KG1 (cell line): ENCODE measurements at regions not wholly inside any gene's neighbourhood (a gene's known extent, or its start where the extent isn't known, plus 50 kb on each side); places are given as distances from the start of the nearest gene placed in this dataset.

ENCODE experiments used
- DNase-seq: peaks from one replicate; lab custom pipeline; 2025; lab: John Stamatoyannopoulos, UW

DNA sequence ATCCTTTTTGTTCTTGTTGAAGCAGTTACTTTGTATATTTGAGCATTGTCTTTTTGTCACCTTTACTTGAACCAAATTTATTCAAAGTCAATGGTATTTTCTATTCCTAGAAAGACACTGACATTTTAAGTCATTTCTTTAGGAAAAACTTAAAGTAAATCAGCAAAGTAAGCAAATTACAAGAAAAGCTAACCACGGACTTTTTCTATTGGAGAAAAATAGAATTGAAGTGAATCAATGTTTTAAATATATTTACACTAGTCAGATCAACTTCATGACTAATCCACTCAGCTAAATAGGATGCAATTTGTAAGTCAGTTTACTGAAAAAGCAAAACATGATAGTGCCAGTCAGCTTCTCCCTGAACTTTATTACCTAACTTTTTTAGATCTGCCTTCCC lies 733.8 kb upstream of the ALCAM start:
- no peak for DNase-seq

DNA sequence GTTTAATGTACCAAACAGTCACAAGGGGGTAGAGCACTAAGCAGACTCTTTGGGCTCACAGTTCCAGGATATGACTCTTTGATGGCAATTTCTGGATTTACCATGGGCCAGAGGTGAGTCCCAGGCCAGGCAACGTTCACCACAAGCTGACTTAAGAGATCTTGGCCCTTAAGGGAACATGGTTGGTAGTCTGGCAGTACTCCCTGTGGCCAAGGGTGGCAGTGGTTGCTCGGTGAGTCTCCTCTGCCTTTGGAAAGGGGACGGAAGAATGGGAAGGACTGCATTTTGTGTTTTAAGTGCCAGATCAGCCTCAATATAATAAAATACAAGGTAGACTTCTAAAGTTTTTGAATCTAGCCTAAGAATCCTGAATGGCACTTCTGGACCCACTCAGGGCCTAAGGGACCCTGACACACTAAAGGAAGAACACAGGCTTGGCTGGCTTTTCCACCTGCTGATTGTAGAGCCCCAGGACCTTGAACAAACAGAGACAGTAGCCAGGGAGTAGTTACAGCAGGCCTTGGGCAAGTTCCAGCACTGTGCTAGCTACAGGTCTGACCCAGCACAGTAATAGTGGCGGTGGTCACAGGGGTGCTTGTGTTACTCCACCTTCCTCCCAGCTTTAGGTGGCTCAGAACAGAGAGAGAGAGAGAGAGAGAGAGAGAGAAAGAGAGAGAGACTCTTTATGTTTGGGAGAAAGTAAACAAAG lies 730.7 kb upstream of the ALCAM start:
- DNase-seq, result no peak

DNA sequence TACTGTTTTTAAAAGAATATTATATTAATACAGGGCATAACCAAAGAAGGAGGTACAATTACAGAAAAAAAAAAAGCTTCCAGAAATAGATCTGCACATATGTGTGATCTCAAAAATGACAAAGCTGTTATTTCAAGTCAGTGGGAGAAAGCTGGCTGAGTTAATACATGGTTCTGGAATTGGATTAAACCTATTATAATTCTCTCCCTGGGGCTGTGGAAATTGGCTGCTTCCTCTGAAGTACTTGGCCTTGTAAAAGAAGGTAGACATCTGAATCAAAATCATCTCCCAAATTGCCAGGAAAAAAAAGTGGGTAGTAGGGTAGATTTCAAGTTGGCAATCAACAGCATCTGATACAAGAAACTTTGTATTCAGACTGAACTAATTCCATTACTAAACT lies 723.9 kb upstream of the ALCAM start:
- no peak for DNase-seq

DNA sequence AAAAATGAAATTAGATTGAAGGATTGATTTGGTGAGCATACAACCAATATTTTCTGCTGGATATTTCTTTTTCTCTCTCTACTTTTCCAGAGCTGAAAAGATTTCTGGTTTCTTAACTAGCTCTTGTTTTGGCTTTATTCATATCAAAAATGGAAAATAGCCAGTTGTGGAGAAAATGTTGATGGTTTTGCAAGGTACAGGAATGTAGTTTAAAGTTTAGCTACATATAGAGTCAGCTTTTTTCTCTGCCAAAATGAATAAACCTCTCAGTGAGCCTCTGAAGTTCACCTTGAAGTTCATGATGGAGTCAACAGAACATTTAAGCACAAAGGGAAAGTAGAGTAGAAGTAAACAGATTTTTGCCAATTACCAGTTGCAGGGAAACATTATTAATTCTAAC lies 720.5 kb upstream of the ALCAM start:
- DNase-seq, result no peak

DNA sequence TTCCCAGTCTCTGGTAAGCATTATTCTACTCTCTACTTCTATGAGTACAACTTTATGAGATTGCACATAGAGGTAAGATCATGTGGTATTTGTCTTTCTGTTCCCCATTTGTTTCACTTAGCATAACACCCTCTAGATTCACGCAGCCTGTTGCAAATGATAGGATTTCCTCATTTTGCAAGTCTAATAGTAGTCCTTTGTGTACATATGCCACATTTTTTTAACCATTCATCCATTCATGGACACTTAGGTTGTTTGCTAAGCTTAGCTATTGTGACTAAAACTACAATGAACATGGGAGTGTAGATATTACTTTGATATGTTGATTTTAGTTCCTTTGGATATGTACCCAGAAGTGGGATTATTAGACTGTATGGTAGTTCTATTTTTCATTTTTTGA lies 717.9 kb upstream of the ALCAM start:
- no peak for DNase-seq

DNA sequence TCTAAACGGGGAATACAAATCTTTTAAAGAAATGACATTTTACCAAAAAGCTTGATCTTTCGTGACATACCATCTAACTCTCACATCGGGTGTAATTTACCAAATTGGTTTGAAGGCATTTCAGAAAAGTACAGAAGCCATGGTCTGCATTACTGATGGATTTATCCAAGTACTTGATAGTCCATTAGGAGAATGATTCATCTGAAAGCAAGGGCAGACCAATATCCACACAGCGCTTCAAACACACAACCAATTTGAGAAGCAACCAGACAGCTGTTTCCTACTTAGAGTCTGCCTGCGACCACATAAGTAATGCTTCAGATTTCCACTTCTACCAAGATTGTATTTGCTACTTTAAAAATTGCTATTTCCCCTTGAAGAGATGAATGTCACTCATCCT lies 697.6 kb upstream of the ALCAM start:
- DNase-seq, result no peak

DNA sequence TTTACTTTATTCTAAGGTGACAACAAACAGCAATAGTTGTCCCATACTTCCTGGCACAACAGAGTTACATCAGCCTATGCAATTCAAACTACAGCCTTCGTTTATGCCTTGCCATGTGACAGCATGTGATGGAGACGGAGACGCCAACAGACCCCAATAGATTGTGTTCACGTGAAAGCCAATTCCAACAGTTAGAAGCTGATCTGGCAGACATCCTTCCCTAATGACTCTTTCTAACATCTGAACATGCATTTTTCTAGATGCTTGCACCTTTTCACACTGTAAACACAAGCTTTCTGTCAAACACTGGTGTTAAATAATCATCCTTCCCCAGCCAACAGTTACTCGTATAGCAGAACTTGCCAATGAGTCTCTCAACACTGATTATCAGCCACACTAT lies 694.4 kb upstream of the ALCAM start:
- no peak for DNase-seq

DNA sequence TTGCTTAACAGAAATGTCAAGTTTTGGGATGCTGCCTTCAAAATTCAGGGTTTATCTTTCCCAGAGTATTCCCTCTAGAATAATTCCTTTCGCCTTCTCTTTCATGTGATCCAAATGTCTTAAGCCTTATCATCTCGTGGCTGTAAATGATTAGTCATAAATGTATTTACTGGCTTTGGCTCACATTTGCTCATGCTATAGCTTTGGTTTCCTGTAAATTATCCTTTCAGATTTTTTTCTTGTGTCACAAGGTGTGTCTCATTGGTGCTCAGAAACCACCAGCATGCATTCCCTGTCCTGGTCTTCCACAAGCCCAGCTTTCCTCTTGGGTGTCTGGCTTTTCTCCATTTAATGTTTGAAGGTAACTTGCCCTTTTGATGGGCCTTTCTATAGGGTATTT lies 692.7 kb upstream of the ALCAM start:
- DNase-seq, result no peak

DNA sequence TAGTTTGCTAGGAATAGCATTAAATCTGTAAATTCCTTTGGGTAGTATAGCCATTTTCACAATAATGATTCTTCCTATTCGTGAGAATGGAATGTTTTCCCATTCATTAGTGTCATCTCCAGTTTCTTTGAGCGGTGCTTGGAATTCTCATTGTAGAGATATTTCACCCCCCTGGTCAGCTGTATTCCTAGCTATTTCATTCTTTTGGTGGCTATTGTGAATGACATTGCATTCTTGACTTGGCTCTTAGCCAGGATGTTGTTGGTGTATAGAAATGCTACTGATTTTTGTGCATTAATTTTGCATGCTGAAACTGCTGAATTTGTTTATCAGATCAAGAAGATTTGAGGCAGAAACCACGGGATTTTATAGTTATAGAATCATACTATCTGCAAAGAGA lies 690.5 kb upstream of the ALCAM start:
- DNase-seq, result no peak

DNA sequence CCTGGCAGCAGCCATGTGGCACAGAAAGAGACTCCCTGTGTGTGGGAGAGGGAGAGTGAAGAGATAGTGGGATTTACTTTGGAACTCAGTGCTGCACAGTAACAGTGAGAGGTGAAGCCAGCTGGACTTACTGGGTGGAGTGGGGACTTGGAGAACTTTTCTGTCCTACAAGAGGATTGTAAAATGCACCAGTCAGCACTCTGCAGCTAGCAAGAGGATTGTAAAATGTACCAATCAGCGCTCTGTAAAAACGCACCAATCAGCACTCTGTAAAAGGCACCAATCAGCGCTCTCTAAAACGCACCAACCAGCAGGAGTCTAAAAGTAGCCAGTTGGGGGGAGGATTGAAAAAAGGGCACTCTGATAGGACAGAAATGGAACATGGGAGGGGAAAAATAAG lies 688.8 kb upstream of the ALCAM start:
- no peak for DNase-seq

DNA sequence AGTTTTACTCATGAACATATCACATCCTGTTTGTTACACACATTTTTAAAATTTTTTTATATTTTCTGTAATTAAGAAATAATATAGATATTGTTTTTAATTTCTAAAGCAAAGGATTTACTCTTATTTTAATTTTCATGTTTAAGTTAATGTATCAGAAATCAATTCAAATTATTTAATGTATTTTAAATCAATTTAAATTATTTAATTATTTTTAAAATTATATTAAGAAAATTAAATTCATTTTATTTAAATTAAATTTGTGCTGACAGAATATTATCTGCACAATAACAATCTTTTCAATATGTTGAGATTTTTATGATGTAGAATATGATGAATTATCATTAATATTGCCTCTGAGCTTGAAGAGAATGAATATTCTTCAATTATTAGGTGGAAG lies 681.2 kb upstream of the ALCAM start:
- DNase-seq, result no peak

DNA sequence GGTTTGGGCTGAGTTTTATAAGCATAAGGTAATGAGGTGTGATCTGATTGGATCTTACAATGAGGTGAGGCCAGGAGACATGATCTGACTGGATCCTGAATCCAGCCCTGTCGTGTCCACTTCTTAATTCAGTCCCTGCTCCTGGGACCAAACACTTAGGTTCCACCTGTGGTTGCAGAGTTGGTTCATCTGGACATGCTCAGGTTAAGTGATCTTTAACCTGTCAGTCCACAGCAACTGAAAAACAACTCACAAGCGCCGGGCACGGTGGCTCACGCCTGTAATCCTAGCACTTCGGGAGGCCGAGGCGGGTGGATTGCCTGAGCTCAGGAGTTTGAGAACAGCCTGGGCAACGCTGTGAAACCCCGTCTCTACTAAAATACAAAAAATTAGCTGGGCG lies 679.3 kb upstream of the ALCAM start:
- no peak for DNase-seq

DNA sequence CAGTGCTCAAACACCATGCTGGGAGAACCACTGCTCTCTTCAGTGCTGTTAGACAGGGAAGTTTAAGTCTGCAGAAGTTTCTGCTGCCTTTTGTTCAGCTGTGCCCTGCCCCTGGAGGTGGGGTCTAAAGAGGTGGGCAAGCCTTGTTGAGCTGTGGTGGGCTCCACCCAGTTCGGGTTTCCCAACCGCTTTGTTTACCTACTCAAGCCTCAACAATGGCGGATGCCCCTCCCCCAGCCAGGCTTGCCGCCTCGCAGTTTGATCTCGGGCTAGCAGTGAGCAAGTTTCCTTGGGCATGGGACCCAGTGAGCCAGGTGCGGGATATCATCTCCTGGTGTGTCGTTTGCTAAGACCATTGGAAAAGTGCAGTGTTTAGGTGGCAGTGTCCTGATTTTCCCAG lies 670.2 kb upstream of the ALCAM start:
- no peak for DNase-seq

DNA sequence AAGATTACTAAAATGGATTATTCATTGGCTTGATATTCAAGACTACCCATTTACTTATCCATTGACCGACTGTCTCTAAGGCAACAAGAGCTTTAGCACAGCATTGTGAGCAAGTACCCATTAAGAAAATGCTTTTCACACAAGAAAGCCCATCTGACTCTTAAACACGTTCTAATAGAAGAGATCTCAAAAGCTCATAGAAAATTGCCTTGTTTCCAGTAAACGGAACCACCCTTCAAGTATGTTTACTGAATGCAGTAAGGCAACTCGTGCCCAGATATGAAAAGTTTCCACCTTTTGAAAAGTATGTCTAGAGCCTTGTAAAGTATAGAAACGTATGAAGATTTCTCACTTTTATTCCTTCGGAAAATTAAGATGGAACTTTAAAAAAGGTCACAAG lies 655.3 kb upstream of the ALCAM start:
- no peak for DNase-seq

DNA sequence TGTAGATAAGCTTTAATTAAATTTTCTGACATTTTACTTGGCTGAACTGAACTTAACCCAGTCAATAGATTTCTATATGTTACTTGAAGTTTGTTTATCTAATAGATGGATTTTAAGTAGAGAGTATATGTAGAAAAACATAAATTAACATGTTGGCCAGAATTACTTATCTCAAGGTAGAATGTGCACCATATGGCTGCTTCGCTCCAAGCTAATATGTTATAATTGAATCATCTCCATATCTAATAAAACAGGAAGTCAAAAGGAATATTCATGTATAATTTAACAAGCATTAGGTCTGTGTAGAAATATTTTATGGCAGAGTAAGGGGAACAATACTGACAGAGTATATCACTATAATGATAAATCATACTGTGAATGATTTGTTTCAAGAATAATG lies 650.7 kb upstream of the ALCAM start:
- DNase-seq, result no peak

DNA sequence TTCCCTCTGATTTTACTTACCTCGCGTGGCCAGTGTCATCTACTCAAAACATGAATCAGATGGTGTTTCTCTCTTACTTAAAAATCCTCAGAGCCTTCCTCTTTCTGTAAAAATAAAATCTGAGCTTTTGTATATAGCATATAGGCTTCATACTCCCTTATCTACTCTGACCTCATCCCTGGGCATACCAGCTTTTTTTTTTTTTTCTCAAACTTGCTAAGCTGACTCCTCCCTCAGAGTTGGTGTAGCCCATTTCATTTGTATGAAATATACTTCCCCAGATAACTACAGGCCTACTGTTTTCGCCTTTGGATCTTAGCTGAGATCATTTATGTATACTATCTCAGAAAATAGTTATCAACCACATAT lies 648.9 kb upstream of the ALCAM start:
- DNase-seq, result no peak

DNA sequence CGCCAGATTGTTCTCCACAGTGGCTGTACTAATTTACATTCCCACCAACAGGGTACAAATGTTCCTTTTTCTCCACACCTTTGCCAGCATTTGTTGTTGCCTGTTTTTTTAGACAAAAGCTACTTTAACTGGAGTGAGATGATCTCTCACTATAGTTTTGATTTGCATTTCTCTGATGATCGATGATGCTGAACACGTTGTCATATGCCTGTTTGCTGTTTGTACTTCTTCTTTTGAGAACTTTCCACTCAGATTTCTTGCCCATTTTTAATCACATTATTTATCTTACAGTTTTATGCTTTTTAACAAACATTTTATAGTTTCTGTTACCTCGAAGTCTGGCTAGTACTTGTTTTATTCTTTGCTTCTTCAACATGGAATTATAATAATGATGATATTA lies 643.7 kb upstream of the ALCAM start:
- no peak for DNase-seq

DNA sequence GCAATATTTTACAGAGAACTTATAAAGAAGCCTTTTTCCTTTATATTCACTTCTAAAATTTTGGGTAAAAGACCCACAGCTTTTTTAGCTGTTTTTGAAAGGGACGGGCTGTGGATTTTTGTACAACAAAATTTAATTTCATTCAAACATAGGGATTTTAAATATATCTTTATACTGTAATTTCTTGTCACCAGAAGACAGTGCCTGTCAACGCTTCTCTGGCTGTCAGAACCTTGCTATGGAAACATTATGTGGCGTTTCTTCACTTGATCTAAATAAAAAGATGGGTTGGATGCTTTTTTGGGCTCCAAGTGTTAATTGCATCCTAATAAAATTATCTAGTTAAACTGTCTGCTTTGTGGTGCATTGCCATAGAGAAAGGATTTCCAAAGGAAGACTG lies 635.6 kb upstream of the ALCAM start:
- DNase-seq, result no peak

DNA sequence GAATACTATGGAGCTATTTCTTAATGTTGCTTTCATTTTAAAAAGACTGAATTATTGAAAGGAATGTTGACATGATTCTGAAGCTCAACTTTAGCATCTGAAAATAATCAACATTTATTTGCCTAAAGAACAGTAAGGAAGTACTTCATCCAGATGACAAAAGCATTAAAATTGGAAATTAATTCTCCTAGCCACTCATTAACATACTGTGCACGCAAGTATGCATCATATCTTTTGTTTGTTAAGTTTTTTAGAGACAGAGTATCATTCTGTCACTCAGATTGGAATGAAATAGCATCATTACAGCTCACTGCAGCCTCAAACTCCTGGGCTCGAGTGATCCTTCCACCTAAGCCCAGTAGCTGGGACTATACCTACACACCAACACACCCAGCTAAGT lies 632.1 kb upstream of the ALCAM start:
- no peak for DNase-seq

DNA sequence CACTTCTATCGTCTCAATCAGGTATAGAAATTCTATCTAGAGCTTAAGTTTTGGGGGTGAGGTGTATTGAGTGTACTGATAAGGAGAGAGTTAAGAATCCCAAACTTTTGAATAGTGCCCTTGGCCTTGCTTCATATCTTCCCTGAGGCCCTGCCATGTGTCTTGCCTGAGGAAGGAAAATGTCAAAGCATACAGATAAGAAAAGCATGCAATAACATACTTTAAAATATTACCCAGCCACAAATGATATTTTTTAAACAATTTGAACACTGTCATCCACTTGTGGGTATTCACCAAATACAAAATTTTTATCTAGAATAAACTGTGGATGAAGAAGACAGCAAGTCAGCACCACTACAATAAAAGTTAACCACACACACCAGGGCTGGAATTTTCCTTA lies 631.0 kb upstream of the ALCAM start:
- DNase-seq, result no peak

DNA sequence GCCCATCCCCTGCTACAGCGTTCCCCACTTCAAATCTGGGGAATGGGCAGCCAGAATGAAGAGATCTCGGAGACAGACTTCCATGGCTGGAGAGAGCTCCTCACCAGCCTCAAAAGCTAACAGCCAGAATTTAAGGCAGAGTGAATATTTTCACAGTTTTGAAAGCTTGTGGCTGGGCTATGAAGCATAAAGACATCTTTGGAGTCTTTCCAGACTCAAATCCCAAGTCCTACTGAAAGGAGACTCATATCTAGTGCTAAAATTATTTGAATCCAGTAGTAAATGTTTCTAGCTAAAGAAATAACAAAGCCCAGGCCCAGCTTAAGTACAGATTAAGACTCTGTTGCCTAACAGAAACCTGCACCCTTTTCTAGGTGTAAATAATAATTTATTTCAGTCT lies 628.4 kb upstream of the ALCAM start:
- no peak for DNase-seq

DNA sequence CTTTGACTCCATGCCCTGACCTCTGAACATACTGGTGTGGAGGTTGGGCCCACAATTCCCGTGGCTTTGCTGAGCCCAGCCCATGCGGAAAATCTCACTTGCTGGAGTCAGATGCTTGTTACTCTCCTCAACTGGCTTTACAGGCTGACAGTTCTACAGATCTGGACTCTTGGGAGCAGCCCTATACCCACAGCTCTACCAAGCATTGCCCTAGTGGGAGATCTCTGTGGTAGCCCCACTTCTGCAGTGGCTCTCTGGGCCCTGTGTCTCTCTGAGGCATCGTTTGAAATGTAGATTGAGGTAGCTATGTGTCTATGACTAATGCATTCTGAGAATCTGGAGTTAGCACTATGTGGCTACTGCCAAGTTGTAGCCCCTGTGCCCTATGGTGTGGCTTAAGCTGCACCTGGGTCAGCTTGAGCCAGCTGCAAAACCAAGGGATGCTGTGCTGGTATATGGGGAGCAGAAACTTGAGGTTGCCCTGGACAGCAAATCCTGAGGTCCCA lies 625.8 kb upstream of the ALCAM start:
- DNase-seq, result no peak

DNA sequence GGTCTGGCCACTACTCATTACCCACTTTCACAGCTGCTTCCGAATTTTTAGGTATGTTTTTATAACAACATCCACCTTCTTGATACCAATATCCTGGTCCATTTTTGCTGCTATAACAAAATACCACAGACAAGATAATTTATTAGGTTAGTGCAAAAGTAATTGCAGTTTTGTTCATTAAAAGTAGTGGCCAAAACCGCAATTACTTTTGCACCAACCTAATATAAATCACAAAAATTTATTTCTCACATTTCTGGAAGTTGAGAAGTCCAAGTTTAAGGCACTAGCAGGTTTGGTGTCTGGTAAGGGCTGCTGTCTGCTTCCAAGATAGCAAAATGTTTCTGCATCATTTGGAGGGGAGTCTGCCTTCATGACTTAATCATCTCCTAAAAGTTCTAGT lies 624.7 kb upstream of the ALCAM start:
- DNase-seq, result no peak

DNA sequence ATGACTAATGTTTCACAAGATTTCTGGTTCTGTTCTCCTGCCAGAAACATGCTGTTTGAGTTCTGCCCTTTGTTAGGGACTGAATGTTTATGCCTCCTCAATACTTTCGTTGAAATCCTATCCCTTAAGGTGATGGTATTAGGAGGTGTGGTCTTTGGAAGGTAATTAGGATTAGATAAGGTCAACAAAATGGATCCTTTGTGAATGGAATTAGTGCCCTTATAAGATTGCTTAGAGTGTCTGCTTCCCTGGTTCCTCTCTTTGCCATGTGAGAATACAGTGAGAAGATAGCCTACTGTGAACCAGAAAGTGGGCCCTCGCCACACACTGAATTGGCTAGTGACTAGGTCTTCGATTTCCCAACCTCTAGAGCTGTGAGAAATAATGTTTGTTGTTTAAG lies 621.4 kb upstream of the ALCAM start:
- no peak for DNase-seq

DNA sequence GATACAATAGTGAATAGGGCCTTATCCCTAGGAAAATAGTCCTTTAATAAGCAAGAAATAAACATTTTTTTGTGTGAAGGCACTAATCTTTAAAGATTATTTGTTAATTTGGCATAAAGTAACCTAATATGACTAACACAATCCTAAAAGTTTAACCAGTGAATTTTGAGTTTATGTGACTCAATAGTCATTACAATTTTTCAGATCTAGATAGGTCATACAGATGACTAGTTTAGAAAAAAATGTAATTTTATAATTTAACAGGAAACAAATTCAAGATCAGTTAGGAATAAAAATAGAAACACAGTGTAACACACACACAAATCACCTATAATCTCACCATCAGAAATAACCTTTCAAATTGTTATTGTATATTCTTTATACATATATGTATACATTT lies 620.7 kb upstream of the ALCAM start:
- DNase-seq, result no peak
